HFF-Myc (cell line): ENCODE measurements at regions not wholly inside any gene's neighbourhood (a gene's known extent, or its start where the extent isn't known, plus 50 kb on each side); places are given as distances from the start of the nearest gene placed in this dataset.

ENCODE experiments used
- DNase-seq: peaks from one replicate; pipeline ENCODE4 v3.0.0-alpha.2; 2011; ENCODE audit warnings: low read depth; ENCODE audit errors: extremely low read depth
- H3K4me3 ChIP-seq: replicated peaks from 2 replicates; pipeline ENCODE4 v1.5.1; 2011; ENCODE audit warnings: low read depth, mild to moderate bottlenecking, control low read depth, low read length
- CTCF ChIP-seq: IDR thresholded peaks from 2 replicates; pipeline ENCODE4 v1.5.1; 2012; ENCODE audit warnings: mild to moderate bottlenecking, low read depth, low read length, control low read depth; ENCODE audit errors: missing control alignments

GRCh38 chr2:184067502-184067901 lies 530.8 kb upstream of the ZNF804A start:
- no peak overlapping the region for H3K4me3 ChIP-seq
- no peak for DNase-seq
- TF ChIP-seq CTCF = no peak

- H3K4me3 ChIP-seq = no peak overlapping the region
- no peak for DNase-seq
- TF ChIP-seq CTCF = no peak
These were observed 525.9 kb upstream of the ZNF804A start for GRCh38 chr2:184072470-184072869.

GRCh38 chr2:184078496-184078895 lies 519.8 kb upstream of the ZNF804A start:
- H3K4me3 ChIP-seq = no peak overlapping the region
- no peak for TF ChIP-seq CTCF
- DNase-seq = no peak

- H3K4me3 ChIP-seq = no peak overlapping the region
- TF ChIP-seq CTCF = no peak
- no peak for DNase-seq
These were observed 506.9 kb upstream of the ZNF804A start for GRCh38 chr2:184091456-184091855.

GRCh38 chr2:184113696-184114403 lies 484.5 kb upstream of the ZNF804A start:
- no peak for TF ChIP-seq CTCF

GRCh38 chr2:184114439-184114838 lies 483.9 kb upstream of the ZNF804A start:
- no peak overlapping the region for H3K4me3 ChIP-seq
- TF ChIP-seq CTCF = no peak
- no peak for DNase-seq

More at GRCh38 chr2:184113696-184114403, 484.5 kb upstream of the ZNF804A start:
- DNase-seq = no peak
- H3K4me3 ChIP-seq = no peak overlapping the region
